Mammary epithelial cell (primary cell): ENCODE measurements at regions not wholly inside any gene's neighbourhood (a gene's known extent, or its start where the extent isn't known, plus 50 kb on each side); places are given as distances from the start of the nearest gene placed in this dataset.

Experiments
- CTCF ChIP-seq, 2 donors: IDR thresholded peaks in 1 of 2; conservative IDR thresholded peaks in 1 of 2; 2 replicates each; pipeline ENCODE4 v1.5.1; 2011 to 2012; ENCODE audit warnings: inconsistent platforms in 2 of 2, low read length in 2 of 2, mild to moderate bottlenecking in 2 of 2, control low read depth in 1 of 2, low read depth in 1 of 2; ENCODE audit not compliant: insufficient read depth in 1 of 2; ENCODE audit errors: extremely low read depth in 1 of 2
- EZH2 ChIP-seq: IDR thresholded peaks from 2 replicates; pipeline ENCODE4 v1.6.1; 2012; ENCODE audit warnings: low read length, inconsistent platforms, borderline replicate concordance

GRCh38 chr5:167937635-167937998, 353.8 kb upstream of the WWC1 start:
- TF ChIP-seq CTCF (conservative IDR thresholded peaks at IDR 0.05 in 1 of 2, IDR thresholded peaks at IDR 0.05 in 1 of 2; ENCODE audit: extremely low read depth in 1 of 2, insufficient read depth in 1 of 2, low read depth in 1 of 2, low read length in 2 of 2): no peak
- TF ChIP-seq EZH2: no peak
